Stimulated activated CD4-positive, alpha-beta T cell treated with anti-CD3 and anti-CD28 coated beads, TNF-alpha, amount 100 ng/mL, for 24 hours (primary cell): ENCODE measurements at regions not wholly inside any gene's neighbourhood (a gene's known extent, or its start where the extent isn't known, plus 50 kb on each side); places are given as distances from the start of the nearest gene placed in this dataset.
A peak's percentile ranks its signal among the peaks of the same experiment; 100 is the strongest.

ENCODE experiments used
- DNase-seq, 3 experiments: peaks; one replicate each; pipeline ENCODE4 v3.0.0-alpha.2; 2020; ENCODE audit warnings: low read depth in 3 of 3

DNA sequence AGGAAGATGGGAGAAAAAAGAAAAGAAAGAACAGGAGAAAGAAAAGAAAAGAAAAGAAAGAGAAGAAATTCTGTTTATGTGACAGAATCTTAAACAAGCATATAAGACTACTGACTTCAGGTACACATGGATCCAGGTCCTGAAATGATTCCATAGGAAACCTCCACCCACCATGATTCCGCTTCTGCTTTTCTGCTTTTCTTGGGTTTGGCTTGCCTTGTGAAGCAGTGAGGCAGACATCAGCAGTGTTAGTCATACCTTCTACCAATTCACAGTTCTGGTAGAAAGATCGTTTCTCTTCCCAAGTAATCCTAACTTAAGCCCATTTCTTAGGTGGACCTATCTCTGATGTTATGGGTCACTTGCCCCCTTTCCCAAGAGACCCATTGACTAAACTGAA lies 660.1 kb upstream of the RBFOX1 start:
- DNase-seq, result no peak

DNA sequence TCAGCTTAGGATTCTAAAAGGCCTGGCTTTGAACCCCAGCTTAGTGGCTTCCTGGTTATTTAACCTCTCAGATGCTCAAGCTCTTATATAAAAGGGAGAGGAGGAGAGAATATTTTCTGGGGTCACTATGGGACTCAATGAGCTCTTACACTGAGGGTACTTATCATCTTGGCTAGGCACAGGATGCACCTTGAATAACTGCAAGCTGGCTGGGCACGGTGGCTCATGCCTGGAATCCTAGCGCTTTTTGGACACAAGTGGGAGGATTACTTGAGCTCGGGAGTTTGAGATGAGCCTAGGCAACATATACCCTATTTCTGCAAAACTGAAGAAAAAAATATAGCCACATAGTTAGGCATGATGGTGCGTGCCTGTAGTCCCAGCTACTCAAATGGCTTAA lies 665.3 kb upstream of the RBFOX1 start:
- no peak for DNase-seq

DNA sequence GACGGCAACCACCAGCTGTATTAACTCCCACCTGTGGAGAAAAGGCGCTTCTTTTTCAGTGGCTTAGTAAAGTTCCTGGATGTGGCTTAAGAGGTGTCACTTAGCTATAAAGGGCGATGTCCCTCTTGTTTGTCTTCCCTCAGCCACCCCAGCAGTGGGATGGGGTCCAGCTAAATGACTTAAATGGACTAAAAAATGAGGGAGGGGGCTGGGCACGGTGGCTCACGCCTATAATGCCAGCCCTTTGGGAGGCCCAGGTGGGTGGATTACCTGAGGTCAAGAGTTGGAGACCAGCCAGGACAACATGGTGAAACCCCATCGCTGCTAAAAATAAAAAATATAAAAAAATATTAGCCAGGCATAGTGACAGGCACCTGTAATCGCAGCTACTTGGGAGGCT lies 667.5 kb upstream of the RBFOX1 start:
- DNase-seq, result no peak

DNA sequence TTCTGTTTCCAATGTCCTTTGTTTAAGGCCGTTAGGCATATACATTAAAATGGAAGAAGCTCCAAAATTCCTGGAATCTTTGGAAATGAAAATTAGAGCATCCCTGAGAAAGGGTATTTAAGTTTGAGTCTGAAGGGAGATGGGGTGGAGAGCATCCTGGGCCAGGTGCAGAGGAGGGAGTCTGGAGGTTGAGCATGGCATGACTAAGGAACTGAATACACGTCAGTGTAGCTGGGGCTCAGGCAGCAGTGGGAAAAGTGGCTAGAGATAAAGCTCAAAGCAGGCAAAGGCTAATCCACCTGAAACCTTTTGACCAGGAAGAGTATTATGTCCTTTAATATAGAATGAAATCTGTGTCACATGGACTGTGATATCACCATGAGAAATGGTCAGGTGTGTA lies 669.0 kb upstream of the RBFOX1 start:
- no peak for DNase-seq

DNA sequence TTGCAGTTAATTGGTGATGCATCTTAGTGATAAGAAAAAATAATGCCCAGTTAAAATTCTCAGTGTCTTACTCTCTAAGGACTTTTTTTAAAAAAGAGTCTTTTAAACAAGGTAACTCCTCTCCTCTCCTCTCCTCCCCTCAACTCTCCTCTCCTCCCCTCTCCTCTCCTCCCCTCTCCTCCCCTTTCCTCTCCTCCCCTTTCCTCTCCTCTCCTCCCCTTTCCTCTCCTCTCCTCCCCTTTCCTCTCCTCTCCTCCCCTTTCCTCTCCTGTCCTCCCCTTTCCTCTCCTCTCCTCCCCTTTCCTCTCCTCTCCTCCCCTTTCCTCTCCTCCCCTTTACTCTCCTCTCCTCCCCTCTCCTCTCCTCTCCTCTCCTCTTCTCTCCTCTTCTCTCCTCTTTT lies 675.9 kb upstream of the RBFOX1 start:
- DNase-seq, result no peak

DNA sequence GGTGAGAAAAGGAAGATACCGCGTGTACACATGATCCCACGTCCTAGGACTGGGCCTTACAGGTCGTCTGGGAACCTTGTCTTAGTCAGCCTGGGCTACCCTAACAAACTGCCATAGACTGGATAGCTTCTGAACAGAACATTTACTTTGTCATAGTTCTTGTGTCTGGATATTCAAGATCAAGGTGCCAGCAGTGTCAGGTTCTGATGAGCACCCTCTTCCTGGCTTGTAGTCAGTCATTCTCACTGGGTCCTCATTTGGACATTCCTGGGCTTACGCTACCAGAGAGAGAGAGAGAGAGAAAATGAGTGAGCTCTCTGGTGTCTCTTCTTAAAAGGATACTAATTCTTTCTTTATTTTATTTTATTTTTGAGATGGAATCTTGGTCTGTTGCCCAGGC lies 685.8 kb upstream of the RBFOX1 start:
- DNase-seq, result no peak

DNA sequence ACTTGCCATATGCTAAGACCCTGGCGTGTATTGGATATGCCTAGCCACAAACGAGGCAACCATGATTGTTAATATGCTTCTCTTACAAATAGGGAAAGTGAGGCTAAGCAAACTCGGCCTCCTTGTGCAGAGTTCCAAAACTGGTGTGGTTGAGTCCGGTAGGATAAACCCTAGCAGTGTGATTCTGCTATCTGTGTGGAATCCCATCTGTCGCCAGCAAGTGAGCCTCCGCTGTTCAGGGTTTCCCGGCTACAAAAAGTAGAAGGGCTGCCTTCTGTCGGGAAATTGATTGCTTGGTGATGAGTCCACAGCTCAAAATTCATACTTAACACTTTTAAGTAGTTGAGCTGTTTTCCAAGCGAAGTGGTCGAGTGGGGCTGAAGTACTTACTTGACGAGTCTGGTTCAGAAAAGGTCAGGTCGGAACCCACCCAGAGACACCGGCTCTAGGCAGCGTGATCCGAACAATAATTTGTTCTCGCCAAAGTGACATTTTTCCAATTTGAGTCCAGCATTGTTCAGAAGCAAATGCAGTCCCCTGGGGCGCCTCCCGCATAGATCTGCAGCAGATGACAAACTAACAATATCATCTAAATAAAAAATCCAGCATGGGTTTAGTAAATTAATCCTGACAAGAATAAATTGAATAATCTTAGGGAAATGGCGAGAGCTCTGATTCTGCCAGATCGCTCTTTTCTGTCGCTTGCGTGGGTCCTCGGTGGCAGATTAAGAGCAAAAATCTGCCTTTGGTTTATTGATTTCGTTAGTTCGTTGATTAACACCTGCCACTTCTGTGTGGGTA lies 686.7 kb upstream of the RBFOX1 start:
- DNase-seq, result no peak

DNA sequence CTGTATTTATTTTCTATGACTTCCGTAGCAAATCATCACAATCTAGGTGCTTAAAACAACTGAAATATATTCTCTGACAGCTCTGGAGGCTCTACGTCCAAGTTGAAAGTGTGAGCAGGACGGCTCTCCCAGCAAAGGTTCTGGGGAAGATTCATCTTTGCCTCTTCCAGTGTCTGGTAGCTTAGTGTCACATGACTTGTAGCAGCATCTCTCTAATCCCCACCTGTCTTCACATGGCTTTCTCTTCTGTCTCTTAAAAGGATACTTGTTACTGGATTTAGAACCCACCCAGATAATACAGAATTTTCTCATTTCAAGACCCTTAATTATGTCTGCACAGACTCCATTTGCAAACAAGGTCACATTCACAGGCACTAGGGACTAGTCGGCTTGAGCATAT lies 687.7 kb upstream of the RBFOX1 start:
- DNase-seq, result no peak

DNA sequence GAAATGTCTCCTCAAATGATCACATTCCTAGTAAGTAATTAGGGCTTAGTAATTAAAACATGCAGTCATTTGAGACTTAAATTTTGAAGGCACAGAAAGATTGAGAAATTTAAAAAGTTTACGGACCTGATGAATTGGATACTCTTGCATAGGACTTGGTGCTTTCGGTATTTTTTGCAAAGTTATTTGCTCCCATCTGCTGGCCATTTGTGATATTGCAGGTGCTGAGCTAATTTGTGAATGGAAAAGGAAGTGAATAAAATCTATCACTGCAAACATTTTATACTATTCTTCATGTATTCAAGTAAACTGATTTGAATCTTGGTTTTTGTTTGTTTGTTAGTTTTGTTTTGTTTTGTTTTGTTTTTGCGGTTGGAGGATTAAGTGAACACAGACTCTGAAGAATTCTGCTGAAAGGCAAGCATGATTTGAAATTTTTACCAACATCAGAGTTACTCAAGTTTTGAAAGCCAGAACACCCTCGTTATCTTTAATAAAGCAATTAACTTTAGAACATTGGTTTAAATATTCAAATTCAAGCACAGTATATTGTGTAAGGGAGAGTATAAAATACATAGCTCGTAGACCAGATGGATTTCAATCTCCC lies 689.5 kb upstream of the RBFOX1 start:
- peak; percentile 9 to 16 (median 11) for DNase-seq

DNA sequence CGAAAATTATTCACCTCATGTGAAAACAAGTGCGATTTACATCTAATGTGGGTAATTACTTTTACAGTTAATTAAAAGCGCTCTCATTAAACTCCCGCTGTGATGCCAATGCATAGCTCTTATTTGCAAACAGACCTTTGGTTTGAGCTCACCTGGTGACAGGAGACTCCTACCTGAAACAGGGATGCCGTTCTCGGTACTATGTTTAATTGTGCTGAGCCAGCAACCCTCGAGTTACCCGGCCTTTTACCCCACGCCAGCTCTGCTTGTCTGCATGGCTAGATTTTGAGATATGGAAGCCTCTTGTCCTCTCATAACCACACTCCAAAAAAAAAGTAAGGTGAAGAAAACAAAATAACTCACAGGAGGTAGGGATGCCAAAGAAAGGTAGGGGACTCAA lies 690.4 kb upstream of the RBFOX1 start:
- no peak for DNase-seq

DNA sequence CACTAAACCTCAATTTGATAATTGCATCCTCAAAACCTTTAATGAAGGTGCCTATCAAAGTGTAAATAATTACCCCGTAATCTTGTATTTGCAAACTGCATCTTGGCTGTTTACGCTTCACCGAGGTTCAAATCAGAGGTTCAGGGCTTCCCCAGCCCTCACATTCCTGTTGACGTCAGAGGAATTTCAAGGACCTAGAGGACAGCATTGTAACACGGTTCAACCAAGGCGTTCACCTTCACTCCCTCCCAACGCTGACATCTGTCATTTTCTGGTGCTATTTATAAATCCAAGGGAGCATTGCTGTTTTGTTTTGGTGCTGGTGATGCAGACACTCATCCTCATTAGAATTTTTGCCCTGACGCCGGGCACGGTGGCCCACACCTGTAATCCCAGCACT lies 691.6 kb upstream of the RBFOX1 start:
- DNase-seq, result no peak

DNA sequence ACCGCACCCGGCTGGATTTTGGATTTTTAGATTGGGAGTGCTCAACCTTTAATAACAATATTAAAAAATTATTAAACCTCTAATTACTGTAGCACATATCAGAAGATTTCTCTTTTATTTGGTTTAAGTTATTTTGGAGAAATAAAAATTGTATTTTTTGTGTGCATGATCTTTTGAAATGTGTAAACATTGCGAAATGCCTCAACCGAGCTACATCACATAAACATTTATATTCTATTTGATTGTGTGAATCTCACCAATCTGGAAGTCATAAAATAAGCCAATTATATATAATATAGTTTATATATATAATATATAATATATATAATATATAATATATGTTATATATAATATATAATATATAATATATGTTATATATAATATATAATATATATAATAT lies 696.2 kb upstream of the RBFOX1 start:
- no peak for DNase-seq

DNA sequence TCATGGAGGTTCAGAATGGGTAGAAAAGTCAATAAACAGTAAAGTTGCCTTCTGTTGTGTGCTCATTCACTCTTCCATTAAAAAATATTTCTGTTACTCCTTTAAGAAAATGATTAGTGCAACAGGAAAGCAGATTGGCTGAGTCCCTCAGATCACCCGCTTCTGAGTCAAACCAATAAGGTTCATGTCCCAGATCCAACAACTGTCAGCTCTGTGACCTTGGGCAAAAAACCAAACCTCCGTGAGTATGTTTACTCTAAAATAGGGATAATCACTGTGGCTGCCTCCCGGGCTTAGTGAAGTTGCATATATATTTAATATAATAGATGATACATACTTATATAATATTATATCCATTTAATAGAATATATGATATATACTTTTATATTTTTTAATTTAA lies 698.5 kb upstream of the RBFOX1 start:
- no peak for DNase-seq

DNA sequence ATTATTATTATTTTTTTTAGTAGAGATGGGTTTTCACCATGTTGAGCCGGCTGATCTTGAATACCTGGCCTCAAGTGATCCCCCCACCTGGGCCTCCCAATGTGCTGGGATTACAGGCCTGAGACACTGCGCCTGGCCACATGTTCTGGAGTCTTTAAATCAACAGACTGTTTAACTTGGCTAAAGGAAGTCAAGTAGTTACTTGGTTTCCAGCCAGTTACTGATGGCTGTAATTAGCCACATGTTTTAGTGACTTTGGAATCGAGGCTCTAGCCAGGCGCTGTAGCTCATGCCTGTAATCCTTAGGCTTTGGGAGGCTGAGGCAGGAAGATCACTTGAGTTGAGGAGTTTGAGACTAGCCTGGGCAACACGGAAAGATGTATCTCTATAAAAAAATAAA lies 699.2 kb upstream of the RBFOX1 start:
- no peak for DNase-seq

DNA sequence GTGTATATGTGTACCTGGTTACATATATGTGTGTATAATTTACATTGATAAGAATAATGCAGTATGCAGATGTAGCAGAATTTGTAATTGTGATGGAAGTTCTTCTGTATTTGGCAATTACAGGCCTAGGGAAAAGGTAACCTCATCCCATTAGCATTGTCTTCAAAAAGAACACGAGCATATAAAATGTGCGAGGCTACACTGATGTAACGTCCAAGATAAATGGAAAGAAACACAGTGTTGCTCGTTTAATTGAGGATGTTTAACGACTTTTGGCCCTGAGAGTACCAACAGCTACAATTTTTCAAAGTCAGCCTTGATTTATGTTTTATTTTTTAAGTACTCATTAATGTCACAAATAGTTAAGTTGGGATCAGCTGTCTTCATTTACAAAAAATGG lies 703.5 kb upstream of the RBFOX1 start:
- DNase-seq, result no peak

DNA sequence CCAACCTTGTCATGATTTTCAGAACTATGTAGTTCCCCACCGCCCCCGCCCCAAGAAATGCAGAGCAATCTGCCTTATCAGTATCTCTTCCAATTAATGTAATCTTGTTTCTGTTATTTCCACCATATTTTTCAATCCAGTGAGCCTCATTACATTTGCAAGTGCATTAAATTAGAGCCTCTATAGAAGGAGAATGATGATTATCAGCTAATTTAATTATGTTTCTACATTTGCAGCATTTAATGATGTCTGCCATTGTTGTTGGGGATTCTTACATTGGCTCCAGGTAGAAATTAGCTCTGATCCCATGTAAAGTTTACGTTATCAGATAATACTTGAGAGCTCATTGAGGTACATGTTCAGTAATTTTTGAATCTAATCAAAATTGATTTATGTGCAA lies 707.0 kb upstream of the RBFOX1 start:
- DNase-seq, result no peak

DNA sequence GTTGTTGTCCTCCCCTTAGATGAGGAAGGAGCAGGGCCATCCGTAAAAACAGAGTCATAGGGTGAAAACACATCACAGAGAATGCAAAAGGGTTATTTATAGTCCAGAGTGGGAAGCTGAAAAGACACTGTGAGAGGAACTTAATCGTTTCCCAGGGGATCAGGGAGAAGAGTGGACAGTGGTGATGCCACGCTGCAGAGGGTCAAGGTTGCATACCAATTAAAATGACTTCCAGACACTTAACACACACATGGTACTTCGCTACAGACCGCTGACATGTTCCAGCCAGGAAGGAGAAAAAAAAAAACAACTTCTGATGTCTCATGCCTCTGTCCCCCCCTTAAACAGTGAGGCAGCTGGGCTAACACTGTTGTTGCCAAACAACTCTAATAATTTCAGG lies 713.8 kb upstream of the RBFOX1 start:
- DNase-seq, result no peak

DNA sequence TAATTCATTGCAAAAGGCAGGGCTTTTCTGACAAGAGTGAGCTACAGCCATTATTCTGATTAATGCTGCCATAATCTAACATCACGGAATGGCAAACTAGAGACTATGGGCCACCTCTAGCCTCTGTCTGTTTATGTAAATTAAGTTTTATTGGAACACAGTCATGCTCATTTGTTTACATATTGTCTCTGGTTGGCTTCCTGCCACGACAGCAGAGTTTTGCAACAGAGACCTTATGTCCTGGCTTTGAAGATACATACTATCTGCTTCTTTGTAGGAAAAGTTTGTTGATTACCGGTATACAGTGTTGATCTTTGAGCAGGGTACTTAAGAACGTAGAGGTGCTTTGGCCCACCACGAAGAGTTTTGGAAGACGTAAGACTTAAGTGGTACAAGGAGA lies 715.9 kb upstream of the RBFOX1 start:
- no peak for DNase-seq

DNA sequence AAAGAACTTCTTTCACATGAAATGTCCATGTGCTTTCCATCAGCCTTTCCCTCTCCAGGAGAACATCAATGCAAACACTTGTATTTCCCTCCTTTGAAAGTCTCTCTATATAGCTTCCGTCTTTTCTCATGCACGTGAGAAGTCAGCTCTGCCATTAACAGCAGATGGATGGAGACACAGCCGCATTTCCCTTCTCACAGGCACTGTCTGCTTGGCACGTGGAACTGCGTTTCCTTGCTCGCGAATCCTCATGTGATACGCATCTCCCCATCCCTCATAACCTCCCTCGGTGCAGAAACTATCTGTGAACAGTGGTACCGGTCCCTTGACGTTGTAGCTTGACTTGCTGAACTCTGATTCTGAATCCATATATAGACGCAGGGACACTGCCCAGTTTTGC lies 717.0 kb upstream of the RBFOX1 start:
- no peak for DNase-seq

DNA sequence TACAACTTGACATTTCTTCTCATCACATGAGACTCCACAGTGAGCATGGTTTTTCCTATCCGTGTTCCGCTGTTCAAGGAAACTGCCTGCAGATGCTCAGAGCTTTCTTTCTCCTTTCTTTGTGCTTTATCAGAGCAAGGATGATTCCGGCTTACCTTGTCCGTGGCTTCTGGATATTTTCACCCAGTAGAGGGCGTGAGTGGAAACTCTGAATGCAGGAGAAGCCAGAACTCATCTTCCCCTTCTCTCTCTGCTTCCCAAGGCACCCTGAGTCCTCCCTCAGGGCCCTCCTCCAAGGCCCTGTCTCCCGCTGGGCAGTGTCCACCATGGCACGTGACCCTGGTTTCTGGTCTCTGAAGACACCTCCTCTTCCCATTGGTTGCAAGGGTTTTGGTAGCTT lies 721.1 kb upstream of the RBFOX1 start:
- no peak for DNase-seq

DNA sequence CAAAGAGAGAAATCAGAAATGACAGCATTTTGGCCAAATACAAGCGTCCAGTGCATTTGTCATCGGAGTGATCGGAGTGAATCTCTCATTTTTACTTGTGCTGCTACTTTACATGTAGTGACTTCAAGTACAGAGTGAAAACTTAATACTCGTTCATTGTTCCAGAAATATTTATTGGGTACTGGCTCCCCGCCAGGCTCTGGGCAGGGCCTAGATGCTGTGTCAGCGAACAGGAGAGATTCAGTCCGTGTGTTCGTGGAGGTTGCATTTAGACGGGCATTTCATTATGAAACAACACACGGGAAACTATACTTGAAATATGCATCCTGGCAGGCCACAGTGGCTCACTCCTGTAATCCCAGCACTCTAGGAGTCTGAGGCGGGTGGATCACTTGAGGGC lies 727.2 kb upstream of the RBFOX1 start:
- no peak for DNase-seq

DNA sequence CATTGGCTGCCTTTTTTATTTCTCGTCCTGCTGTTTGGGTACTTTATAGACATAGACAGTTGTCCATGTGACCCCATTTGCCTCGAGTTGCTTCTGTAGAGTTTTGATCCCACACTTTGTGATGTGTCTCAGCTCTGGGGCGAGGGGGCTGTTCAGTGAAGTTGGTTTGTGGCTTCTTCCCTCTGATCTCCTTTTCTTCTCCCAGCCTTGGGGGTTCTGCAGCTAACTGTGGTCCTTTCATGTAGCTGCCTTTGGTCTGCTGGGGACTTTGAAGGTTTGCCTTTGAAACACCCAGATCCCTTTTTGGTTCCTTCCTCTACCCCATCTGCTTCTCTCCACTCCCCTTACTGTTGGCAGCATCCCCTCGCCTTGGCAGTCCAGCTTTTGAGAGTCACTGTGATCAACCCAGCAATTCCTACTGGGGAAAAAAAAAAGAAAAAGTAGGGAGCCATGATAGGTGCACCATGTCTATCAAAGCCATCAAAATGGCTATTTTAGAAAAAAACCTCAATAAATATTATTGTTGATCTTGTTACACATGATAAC lies 728.8 kb upstream of the RBFOX1 start:
- DNase-seq, result no peak

DNA sequence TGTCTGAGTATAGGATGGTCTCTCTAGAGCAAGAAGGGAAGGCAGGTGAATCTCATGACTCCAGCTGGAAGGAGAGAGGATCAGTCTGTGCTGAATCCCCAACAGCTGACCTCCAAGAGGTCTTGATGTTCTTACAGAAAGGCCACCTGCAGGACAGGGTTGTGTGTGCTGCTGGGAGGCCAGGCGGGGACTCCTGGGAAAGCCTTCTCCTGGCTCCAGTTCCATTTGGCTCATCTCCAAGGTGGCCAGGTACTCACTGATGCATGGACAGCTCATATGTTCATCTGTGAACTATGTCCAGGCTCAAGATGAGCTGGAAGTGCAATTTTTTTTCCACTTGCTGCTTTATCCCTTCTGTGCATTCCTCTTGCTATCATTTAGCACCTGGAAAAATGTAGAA lies 730.2 kb upstream of the RBFOX1 start:
- DNase-seq, result no peak

DNA sequence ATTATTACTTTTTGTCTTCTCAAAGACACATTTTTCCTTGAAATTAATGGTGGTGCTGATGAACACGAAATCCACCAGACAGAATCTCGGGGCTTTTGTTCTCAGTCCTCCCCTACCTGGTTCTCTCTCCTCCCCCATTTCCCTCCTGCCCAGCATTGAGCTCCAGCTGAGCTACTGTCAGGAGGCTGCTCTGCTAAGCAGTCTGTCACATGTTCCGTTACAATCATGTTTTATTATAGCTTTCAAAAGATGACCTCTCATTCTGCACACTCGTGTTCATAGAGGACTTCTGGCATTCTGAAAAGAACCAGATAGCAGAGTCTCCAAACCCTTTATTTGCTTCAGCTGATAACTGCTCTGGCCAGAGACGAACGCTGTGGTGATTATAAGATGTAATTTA lies 732.5 kb upstream of the RBFOX1 start:
- DNase-seq, result no peak
